ENCODE measurements at regions not wholly inside any gene's neighbourhood (a gene's known extent, or its start where the extent isn't known, plus 50 kb on each side); places are given as distances from the start of the nearest gene placed in this dataset.
"Not testable (repeated sequence)": the region's sequence is repeated elsewhere in the genome, so short reads cannot be mapped to it uniquely, and the experiment has no call there.

DNA sequence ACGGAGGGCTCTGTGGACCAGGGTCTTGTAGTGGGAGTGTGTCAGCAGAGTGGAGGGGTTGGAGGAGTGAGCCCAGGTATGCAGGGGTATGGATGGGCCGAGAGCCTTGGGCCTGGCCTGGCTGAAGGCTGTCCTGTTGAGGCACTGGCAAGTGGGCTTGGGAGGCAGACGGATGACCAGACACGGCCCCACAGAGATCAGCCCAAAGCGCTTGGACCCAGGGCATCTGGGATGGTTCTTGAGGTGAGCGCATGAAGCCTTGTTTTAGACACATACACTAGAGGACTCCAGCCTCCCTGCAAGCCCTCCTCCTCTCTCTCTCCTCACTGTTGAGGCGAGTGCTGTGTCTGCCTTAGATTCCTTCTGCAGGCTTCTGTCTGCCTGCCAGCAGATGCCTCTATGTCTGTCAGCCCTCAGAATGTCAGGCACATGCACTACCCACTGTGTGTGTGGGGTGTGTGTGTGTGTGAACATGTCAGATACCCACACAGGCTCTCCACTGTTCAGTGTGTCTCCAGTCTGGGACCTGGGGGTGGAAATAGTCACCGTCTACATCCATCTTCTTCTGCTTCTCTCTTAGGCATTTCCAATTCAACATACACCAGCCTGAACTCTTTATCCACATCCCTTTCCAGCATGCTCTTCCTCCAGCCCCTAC, 218.0 kb upstream of the PLGLB1 start:
- H3K27me3 ChIP-seq (ENCODE audit: control insufficient read depth in 1 of 2, insufficient read depth in 2 of 2, low read length in 1 of 2); intact Hi-C loops (cut with DNase I); H3K4me1 ChIP-seq (ENCODE audit: control insufficient read depth in 1 of 2, insufficient read depth in 2 of 2, low read length in 2 of 2); ATAC-seq (ENCODE audit: low FRiP score); H3K9me3 ChIP-seq (ENCODE audit: control insufficient read depth, low read length); H3K36me3 ChIP-seq (ENCODE audit: control insufficient read depth in 1 of 2, insufficient read depth in 2 of 2, low read length in 1 of 2); H3K4me3 ChIP-seq (ENCODE audit: low read length in 2 of 2); DNase-seq; H3K27ac ChIP-seq (ENCODE audit: low read depth in 1 of 2, low read length in 2 of 2): not testable (repeated sequence)
- WGBS, 2 donors, result 80 to 85% methylated on average over 4 to 7 of the region's 8 CpGs

- H3K4me3 ChIP-seq (ENCODE audit: low read length in 2 of 2); H3K9me3 ChIP-seq (ENCODE audit: control insufficient read depth, low read length); intact Hi-C loops (cut with DNase I); H3K36me3 ChIP-seq (ENCODE audit: control insufficient read depth in 1 of 2, insufficient read depth in 2 of 2, low read length in 1 of 2); ATAC-seq (ENCODE audit: low FRiP score); H3K27me3 ChIP-seq (ENCODE audit: control insufficient read depth in 1 of 2, insufficient read depth in 2 of 2, low read length in 1 of 2); DNase-seq; H3K27ac ChIP-seq (ENCODE audit: low read depth in 1 of 2, low read length in 2 of 2); H3K4me1 ChIP-seq (ENCODE audit: control insufficient read depth in 1 of 2, insufficient read depth in 2 of 2, low read length in 2 of 2): not testable (repeated sequence)
- WGBS, 2 donors, result 79 to 80% methylated on average over 5 to 10 of the region's 11 CpGs
These were observed 224.5 kb upstream of the PLGLB1 start for GRCh38 chr2:87246066-87246717.

- DNase-seq; H3K27me3 ChIP-seq (ENCODE audit: control insufficient read depth in 1 of 2, insufficient read depth in 2 of 2, low read length in 1 of 2); H3K4me3 ChIP-seq (ENCODE audit: low read length in 2 of 2); H3K4me1 ChIP-seq (ENCODE audit: control insufficient read depth in 1 of 2, insufficient read depth in 2 of 2, low read length in 2 of 2); intact Hi-C loops (cut with DNase I); H3K36me3 ChIP-seq (ENCODE audit: control insufficient read depth in 1 of 2, insufficient read depth in 2 of 2, low read length in 1 of 2); H3K27ac ChIP-seq (ENCODE audit: low read depth in 1 of 2, low read length in 2 of 2); H3K9me3 ChIP-seq (ENCODE audit: control insufficient read depth, low read length); ATAC-seq (ENCODE audit: low FRiP score): not testable (repeated sequence)
- 92 to 98% methylated on average over 1 to 4 of the region's 5 CpGs for WGBS, 2 donors
These were observed 230.4 kb upstream of the PLGLB1 start for GRCh38 chr2:87252046-87252445.

GRCh38 chr2:87254562-87254961, 232.9 kb upstream of the PLGLB1 start:
- no CpG with 5 or more reads among the region's 1 CpG for WGBS, 2 donors

DNA sequence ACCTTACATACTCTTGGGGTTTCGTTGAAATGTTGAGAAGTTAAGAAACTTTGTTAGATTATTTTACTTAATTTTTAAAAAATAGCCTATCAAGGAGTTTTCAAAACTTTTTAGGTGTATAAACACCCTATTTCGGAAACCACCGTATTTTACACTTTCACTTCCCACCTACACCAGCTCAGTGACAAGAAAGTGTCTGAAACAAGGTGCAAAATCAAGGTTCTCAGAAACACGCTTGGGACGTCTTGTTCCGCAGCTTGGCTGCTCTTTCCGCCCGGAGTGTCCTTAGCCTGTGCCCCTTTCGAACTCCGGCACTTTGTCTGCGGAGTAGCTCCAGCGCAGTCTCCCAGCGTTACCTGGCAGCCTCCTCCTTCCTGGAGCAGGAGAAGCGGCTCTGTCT, 233.8 kb upstream of the PLGLB1 start:
- DNase-seq; H3K27me3 ChIP-seq (ENCODE audit: control insufficient read depth in 1 of 2, insufficient read depth in 2 of 2, low read length in 1 of 2); ATAC-seq (ENCODE audit: low FRiP score); H3K9me3 ChIP-seq (ENCODE audit: control insufficient read depth, low read length); H3K4me1 ChIP-seq (ENCODE audit: control insufficient read depth in 1 of 2, insufficient read depth in 2 of 2, low read length in 2 of 2); H3K27ac ChIP-seq (ENCODE audit: low read depth in 1 of 2, low read length in 2 of 2); H3K4me3 ChIP-seq (ENCODE audit: low read length in 2 of 2); H3K36me3 ChIP-seq (ENCODE audit: control insufficient read depth in 1 of 2, insufficient read depth in 2 of 2, low read length in 1 of 2); intact Hi-C loops (cut with DNase I): not testable (repeated sequence)
- 97% methylated on average over 9 to 11 of the region's 14 CpGs for WGBS, 2 donors

More at GRCh38 chr2:87254562-87254961, 232.9 kb upstream of the PLGLB1 start:
- DNase-seq; H3K9me3 ChIP-seq (ENCODE audit: control insufficient read depth, low read length); intact Hi-C loops (cut with DNase I); ATAC-seq (ENCODE audit: low FRiP score); H3K4me1 ChIP-seq (ENCODE audit: control insufficient read depth in 1 of 2, insufficient read depth in 2 of 2, low read length in 2 of 2); H3K36me3 ChIP-seq (ENCODE audit: control insufficient read depth in 1 of 2, insufficient read depth in 2 of 2, low read length in 1 of 2); H3K27me3 ChIP-seq (ENCODE audit: control insufficient read depth in 1 of 2, insufficient read depth in 2 of 2, low read length in 1 of 2); H3K4me3 ChIP-seq (ENCODE audit: low read length in 2 of 2); H3K27ac ChIP-seq (ENCODE audit: low read depth in 1 of 2, low read length in 2 of 2): not testable (repeated sequence)

GRCh38 chr2:87258887-87259286, 237.2 kb upstream of the PLGLB1 start:
- H3K36me3 ChIP-seq (ENCODE audit: control insufficient read depth in 1 of 2, insufficient read depth in 2 of 2, low read length in 1 of 2), result not testable (repeated sequence)

GRCh38 chr2:87262184-87262702, 240.6 kb upstream of the PLGLB1 start:
- H3K4me1 ChIP-seq (ENCODE audit: control insufficient read depth in 1 of 2, insufficient read depth in 2 of 2, low read length in 2 of 2); ATAC-seq (ENCODE audit: low FRiP score); H3K36me3 ChIP-seq (ENCODE audit: control insufficient read depth in 1 of 2, insufficient read depth in 2 of 2, low read length in 1 of 2); H3K27me3 ChIP-seq (ENCODE audit: control insufficient read depth in 1 of 2, insufficient read depth in 2 of 2, low read length in 1 of 2); intact Hi-C loops (cut with DNase I); H3K9me3 ChIP-seq (ENCODE audit: control insufficient read depth, low read length); H3K27ac ChIP-seq (ENCODE audit: low read depth in 1 of 2, low read length in 2 of 2); DNase-seq; H3K4me3 ChIP-seq (ENCODE audit: low read length in 2 of 2): not testable (repeated sequence)
- WGBS, 2 donors, result 93% methylated on average over 3 of the region's 4 CpGs

More at GRCh38 chr2:87258887-87259286, 237.2 kb upstream of the PLGLB1 start:
- intact Hi-C loops (cut with DNase I); DNase-seq; H3K9me3 ChIP-seq (ENCODE audit: control insufficient read depth, low read length); ATAC-seq (ENCODE audit: low FRiP score); H3K27me3 ChIP-seq (ENCODE audit: control insufficient read depth in 1 of 2, insufficient read depth in 2 of 2, low read length in 1 of 2); H3K4me1 ChIP-seq (ENCODE audit: control insufficient read depth in 1 of 2, insufficient read depth in 2 of 2, low read length in 2 of 2); H3K27ac ChIP-seq (ENCODE audit: low read depth in 1 of 2, low read length in 2 of 2); H3K4me3 ChIP-seq (ENCODE audit: low read length in 2 of 2): not testable (repeated sequence)
- 80 to 91% methylated on average over 3 to 7 of the region's 7 CpGs for WGBS, 2 donors

DNA sequence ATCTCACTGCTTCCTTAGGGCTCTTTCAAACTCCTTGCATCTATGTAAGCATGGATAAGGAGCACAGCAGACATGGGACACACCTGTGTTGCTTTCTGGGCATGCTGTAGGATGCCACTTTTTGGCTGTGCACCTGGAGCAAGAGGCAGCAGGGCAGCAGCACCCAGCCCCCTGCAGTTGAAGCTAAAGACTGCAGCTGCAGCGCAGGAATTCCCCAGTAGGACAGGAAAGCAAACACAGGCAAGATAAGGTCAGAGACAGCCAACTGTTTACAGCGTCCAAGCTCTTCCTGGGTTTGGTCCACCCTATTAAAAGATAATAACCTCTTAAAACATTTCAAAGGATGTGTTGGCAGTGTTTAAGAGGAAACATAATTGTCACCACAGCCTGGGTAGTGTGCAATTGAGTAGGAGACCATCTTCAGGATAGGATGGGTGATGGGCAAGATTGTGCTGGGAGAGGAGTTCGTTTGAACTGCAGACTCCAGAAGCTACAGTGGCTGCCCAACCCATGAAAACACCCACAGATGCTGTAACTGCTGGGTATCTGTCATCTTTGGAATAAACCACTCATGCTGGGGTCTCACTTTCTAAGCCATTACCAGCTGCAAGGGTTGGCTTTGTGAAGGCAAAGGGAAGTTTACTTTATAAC, 242.3 kb upstream of the PLGLB1 start:
- H3K36me3 ChIP-seq (ENCODE audit: control insufficient read depth in 1 of 2, insufficient read depth in 2 of 2, low read length in 1 of 2); H3K27me3 ChIP-seq (ENCODE audit: control insufficient read depth in 1 of 2, insufficient read depth in 2 of 2, low read length in 1 of 2); H3K4me1 ChIP-seq (ENCODE audit: control insufficient read depth in 1 of 2, insufficient read depth in 2 of 2, low read length in 2 of 2); H3K27ac ChIP-seq (ENCODE audit: low read depth in 1 of 2, low read length in 2 of 2); H3K9me3 ChIP-seq (ENCODE audit: control insufficient read depth, low read length); intact Hi-C loops (cut with DNase I); DNase-seq; H3K4me3 ChIP-seq (ENCODE audit: low read length in 2 of 2); ATAC-seq (ENCODE audit: low FRiP score): not testable (repeated sequence)
- WGBS, 2 donors, result 11% methylated on average over 1 of the region's 3 CpGs; no CpG with 5 or more reads in 1 of the 2 donors

Measured in aorta (tissue), 5 donors.